Neuronal stem cell (in vitro differentiated cells): ENCODE measurements at regions not wholly inside any gene's neighbourhood (a gene's known extent, or its start where the extent isn't known, plus 50 kb on each side); places are given as distances from the start of the nearest gene placed in this dataset.

Experiments used
- DNase-seq: peaks from one replicate; pipeline ENCODE4 v3.0.0-alpha.2; 2013; ENCODE audit warnings: low spot score
- H2AFZ ChIP-seq: one replicate; pipeline ENCODE4 v1.6.1; 2013; ENCODE audit warnings: mild to moderate bottlenecking, low read length, inconsistent platforms
- H2AK5ac ChIP-seq: 2 replicates; pipeline ENCODE4 v1.6.1; 2013; ENCODE audit warnings: low read depth, mild to moderate bottlenecking, inconsistent platforms, low read length, moderate library complexity, mixed read lengths
- H2BK120ac ChIP-seq: 2 replicates; pipeline ENCODE4 v1.6.1; 2013; ENCODE audit warnings: low read depth, mild to moderate bottlenecking, inconsistent platforms, low read length, moderate library complexity, mixed read lengths
- H2BK12ac ChIP-seq: one replicate; pipeline ENCODE4 v1.6.1; 2013; ENCODE audit warnings: low read length, inconsistent platforms
- H2BK15ac ChIP-seq: 2 replicates; pipeline ENCODE4 v1.6.1; 2013; ENCODE audit warnings: mild to moderate bottlenecking, low read length, inconsistent platforms, mixed read lengths
- H2BK5ac ChIP-seq: one replicate; pipeline ENCODE4 v1.6.1; 2013; ENCODE audit warnings: inconsistent platforms, mild to moderate bottlenecking, low read length, moderate library complexity
- H3K14ac ChIP-seq: one replicate; pipeline ENCODE4 v1.6.1; 2013; ENCODE audit warnings: low read length, inconsistent platforms
- H3K18ac ChIP-seq: 2 replicates; pipeline ENCODE4 v1.6.1; 2013; ENCODE audit warnings: low read length, inconsistent platforms
- H3K23ac ChIP-seq: 2 replicates; pipeline ENCODE4 v1.6.1; 2013; ENCODE audit warnings: low read depth, mild to moderate bottlenecking, mixed read lengths, low read length, inconsistent platforms; ENCODE audit not compliant: poor library complexity
- H3K27ac ChIP-seq: replicated peaks from 3 replicates; pipeline ENCODE4 v1.5.1; 2013; ENCODE audit warnings: low read length, inconsistent platforms
- H3K27me3 ChIP-seq, 3 experiments: 2 replicates each; pipeline ENCODE4 v1.6.1; 2013; ENCODE audit warnings: low read length in 3 of 3, mild to moderate bottlenecking in 2 of 3, inconsistent platforms in 1 of 3, low read depth in 1 of 3, mixed read lengths in 1 of 3, moderate library complexity in 1 of 3; ENCODE audit not compliant: control insufficient read depth in 3 of 3, insufficient read depth in 3 of 3
- H3K36me3 ChIP-seq, 2 donors: replicated peaks in 1 of 2; 2 replicates each; pipeline ENCODE4 v1.6.1; 2013; ENCODE audit warnings: low read length in 2 of 2; ENCODE audit not compliant: control insufficient read depth in 2 of 2, insufficient read depth in 2 of 2
- H3K4ac ChIP-seq: 2 replicates; pipeline ENCODE4 v1.6.1; 2013; ENCODE audit warnings: inconsistent platforms, mild to moderate bottlenecking, low read length, moderate library complexity
- H3K4me1 ChIP-seq, 2 donors: 1 replicate in 1 of 2; 2 replicates in 1 of 2; pipeline ENCODE4 v1.6.1; 2013; ENCODE audit warnings: low read length in 2 of 2, low read depth in 1 of 2; ENCODE audit not compliant: control insufficient read depth in 2 of 2, insufficient read depth in 1 of 2
- H3K4me2 ChIP-seq: one replicate; pipeline ENCODE4 v1.6.1; 2013; ENCODE audit warnings: mild to moderate bottlenecking, low read length, inconsistent platforms; ENCODE audit not compliant: insufficient read depth, poor library complexity, severe bottlenecking
- H3K4me3 ChIP-seq, 2 donors: 2 replicates each; pipeline ENCODE4 v1.5.1; 2013; ENCODE audit warnings: low read length in 2 of 2, mild to moderate bottlenecking in 2 of 2, inconsistent platforms in 1 of 2, moderate library complexity in 1 of 2
- H3K79me1 ChIP-seq: one replicate; pipeline ENCODE4 v1.6.1; 2013; ENCODE audit warnings: low read depth, mild to moderate bottlenecking, inconsistent platforms, low read length, moderate library complexity
- H3K9ac ChIP-seq: one replicate; pipeline ENCODE4 v1.6.1; 2013; ENCODE audit warnings: mild to moderate bottlenecking, low read depth, low read length, inconsistent platforms; ENCODE audit not compliant: poor library complexity
- H3K9me3 ChIP-seq, 2 donors: replicated peaks in 1 of 2; 2 replicates each; pipeline versions ENCODE3 to v1.6.1; 2013; ENCODE audit warnings: low read length in 2 of 2, mild to moderate bottlenecking in 2 of 2, inconsistent platforms in 1 of 2, low read depth in 1 of 2, mixed read lengths in 1 of 2, moderate library complexity in 1 of 2; ENCODE audit not compliant: control insufficient read depth in 2 of 2, insufficient read depth in 1 of 2
- H4K8ac ChIP-seq: one replicate; pipeline ENCODE4 v1.6.1; 2013; ENCODE audit warnings: low read depth, mild to moderate bottlenecking, inconsistent platforms, low read length, moderate library complexity
- H4K91ac ChIP-seq: one replicate; pipeline ENCODE4 v1.6.1; 2013; ENCODE audit warnings: low read length, low read depth, mild to moderate bottlenecking, inconsistent platforms; ENCODE audit not compliant: poor library complexity
- WGBS, 2 donors: extraction: QIAGEN DNeasy Blood & Tissue Kit; methylation state at CpG; one replicate each; pipeline ENCODE4 v1.1.7; 2013; ENCODE audit warnings: missing lambda C conversion rate in 2 of 2, mixed read lengths in 1 of 2; ENCODE audit not compliant: insufficient read length in 2 of 2, insufficient replicate concordance in 1 of 2; ENCODE audit errors: extremely low coverage in 2 of 2; 5-methylcytosine and 5-hydroxymethylcytosine counted together

DNA sequence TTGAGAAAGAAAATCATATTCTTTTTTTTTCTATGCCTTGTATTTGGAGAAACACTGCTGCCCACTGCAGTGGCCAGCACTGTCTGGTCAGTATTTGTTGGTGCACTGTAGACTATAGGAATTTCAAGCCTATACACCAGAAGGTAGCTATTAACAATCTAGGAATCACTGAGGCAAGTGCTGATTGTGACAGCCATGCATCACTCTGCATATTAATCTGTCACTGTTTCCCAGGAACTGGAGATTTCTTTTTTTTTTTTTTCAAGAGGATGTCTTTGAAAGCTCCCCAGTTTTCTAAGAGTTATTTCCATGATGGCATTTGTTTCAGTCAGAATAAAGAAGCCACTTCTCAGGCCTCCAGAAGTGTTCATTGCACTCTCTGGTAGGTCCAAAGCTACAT is 737.8 kb upstream of the PTBP2 start:
- H2BK12ac ChIP-seq = no peak overlapping the region

DNA sequence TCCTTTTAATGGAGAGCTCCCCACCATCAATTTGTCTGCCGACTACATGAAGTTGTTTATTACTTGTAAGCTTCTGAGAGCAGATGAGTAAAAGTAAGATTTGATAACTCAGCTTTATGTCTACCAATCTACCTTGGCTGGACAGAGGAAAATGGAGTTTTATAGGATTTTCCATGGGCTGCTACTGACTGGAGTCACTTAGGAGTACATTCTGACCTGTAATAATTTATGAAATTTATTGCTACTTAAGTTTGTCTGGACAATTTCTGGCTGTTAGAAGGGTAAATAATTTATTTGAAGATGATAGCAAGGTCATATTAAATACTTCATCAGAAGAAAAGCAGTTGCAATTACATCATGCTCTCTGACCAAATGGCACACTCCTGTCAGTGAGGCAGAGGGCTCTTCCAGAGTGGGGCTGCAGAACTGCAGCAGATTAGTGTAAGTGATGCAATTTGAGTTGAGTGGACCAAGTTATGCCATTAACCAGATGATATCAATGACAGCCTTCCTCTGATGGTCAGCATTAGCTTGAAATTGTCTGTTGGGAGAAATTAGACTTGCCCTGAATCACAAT is 736.7 kb upstream of the PTBP2 start:
- no peak overlapping the region for H2BK15ac ChIP-seq
- no peak overlapping the region for H3K18ac ChIP-seq
- no peak overlapping the region for H2BK5ac ChIP-seq
- H2BK12ac ChIP-seq = no peak overlapping the region
- H3K36me3 ChIP-seq = no peaks in the 10 kb centered on the region
- no peak overlapping the region for H3K14ac ChIP-seq
- H4K8ac ChIP-seq = no peak overlapping the region
- H3K9me3 ChIP-seq = no peaks in the 10 kb centered on the region
- H2AK5ac ChIP-seq = no peak overlapping the region
- no peak overlapping the region for H3K4me2 ChIP-seq
- H3K4me3 ChIP-seq = no peak overlapping the region
- H3K27ac ChIP-seq = no peak overlapping the region
- no peaks in the 10 kb centered on the region for H3K79me1 ChIP-seq
- no peak overlapping the region for H2AFZ ChIP-seq
- H2BK120ac ChIP-seq = no peak overlapping the region
- DNase-seq = no peak
- H3K4me1 ChIP-seq = no peaks in the 10 kb centered on the region
- H3K23ac ChIP-seq = no peak overlapping the region
- no CpG with 5 or more reads among the region's 1 CpG for WGBS, 2 donors
- no peak overlapping the region for H3K9ac ChIP-seq
- no peak overlapping the region for H4K91ac ChIP-seq
- H3K27me3 ChIP-seq = no peaks in the 10 kb centered on the region
- no peak overlapping the region for H3K4ac ChIP-seq

More for the DNA sequence above, 737.8 kb upstream of the PTBP2 start:
- Histone ChIP-seq H3K9ac (no peak overlapping the region), H2AFZ (no peak overlapping the region), H2BK120ac (no peak overlapping the region), H2BK5ac (no peak overlapping the region), H3K4me1 (no peaks in the 10 kb centered on the region), H4K8ac (no peak overlapping the region), H3K27me3 (no peaks in the 10 kb centered on the region), H3K4ac (no peak overlapping the region), H3K4me2 (no peak overlapping the region), H3K9me3 (no peaks in the 10 kb centered on the region), H3K14ac (no peak overlapping the region), H2BK15ac (no peak overlapping the region), H3K4me3 (no peak overlapping the region), H3K36me3 (no peaks in the 10 kb centered on the region), H3K23ac (no peak overlapping the region), H4K91ac (no peak overlapping the region), H3K27ac (no peak overlapping the region), H2AK5ac (no peak overlapping the region), H3K79me1 (no peaks in the 10 kb centered on the region), H3K18ac (no peak overlapping the region)
- no peak for DNase-seq

DNA sequence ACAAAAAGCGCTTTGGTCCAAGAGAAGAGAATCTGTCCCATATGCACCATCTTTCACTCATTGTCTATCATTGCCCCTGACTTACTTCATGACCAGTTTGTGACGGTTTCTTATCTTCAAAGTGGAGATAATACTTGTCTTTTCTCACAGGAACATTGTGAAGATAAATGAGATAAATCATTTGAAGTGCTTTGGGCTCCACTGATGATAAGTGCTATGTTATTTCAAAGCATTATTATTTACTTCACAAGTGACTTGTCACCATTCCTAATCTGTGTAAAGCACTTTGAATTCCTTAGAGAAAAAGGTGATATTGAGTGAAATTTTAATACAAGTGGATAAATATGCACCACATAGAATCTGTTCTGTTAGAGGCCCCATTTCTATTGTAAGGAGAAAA is 731.6 kb upstream of the PTBP2 start:
- Histone ChIP-seq H3K27ac (no peak overlapping the region), H3K27me3 (no peaks in the 10 kb centered on the region), H3K4me3 (no peak overlapping the region)

DNA sequence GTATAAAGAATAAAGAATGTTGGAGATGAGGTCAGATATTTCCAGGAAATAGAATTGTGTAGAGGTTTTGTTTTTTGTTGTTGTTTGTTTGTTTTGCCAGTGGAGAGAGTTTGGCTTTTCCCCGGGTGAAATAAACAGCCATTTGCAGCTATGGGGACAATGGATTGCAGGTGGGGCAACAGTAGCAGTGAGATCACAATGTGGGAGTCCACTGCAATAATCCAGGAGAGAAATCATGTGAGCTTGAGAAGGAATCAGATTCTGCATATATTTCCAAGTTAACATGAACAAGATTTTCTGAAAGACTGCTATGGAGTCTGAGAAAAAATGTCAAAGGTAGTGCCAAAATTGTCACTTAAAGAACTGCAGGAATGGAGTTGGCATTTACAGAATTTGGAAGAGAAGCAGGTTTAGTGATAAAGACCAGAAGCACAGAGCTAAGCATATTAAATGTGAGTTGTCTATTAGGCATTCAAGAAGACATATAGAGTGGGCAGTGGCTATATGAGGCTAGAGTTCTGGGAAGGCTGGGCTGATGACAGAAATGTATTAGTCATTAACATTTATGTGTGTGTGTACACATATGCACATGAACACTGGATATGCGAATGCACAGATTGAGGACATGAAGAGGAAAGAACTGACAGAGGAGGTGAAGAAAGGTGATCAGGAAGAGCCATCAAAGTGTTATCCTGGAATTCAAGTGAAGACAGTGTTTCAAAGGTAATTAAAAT is 729.6 kb upstream of the PTBP2 start:
- no peak overlapping the region for H3K27ac ChIP-seq
- H2BK5ac ChIP-seq = no peak overlapping the region
- H3K18ac ChIP-seq = no peak overlapping the region

More for the DNA sequence above, 731.6 kb upstream of the PTBP2 start:
- Histone ChIP-seq H3K79me1 (no peaks in the 10 kb centered on the region), H2AK5ac (no peak overlapping the region), H3K18ac (no peak overlapping the region), H3K4ac (no peak overlapping the region), H3K9ac (no peak overlapping the region), H2BK120ac (no peak overlapping the region), H2BK15ac (no peak overlapping the region), H2BK12ac (no peak overlapping the region), H4K8ac (no peak overlapping the region), H3K36me3 (no peaks in the 10 kb centered on the region), H3K4me1 (no peaks in the 10 kb centered on the region), H4K91ac (no peak overlapping the region), H3K23ac (no peak overlapping the region), H3K4me2 (no peak overlapping the region), H2AFZ (no peak overlapping the region), H3K9me3 (no peaks in the 10 kb centered on the region), H2BK5ac (no peak overlapping the region), H3K14ac (no peak overlapping the region)
- WGBS, 2 donors = no CpG with 5 or more reads among the region's 2 CpGs
- no peak for DNase-seq

More for the DNA sequence above, 729.6 kb upstream of the PTBP2 start:
- Histone ChIP-seq H2AFZ (no peak overlapping the region), H3K36me3 (no peaks in the 10 kb centered on the region), H4K91ac (no peak overlapping the region), H3K4me1 (peaks cover 0 to 3% of the 10 kb centered on the region in 2 donors), H3K4ac (no peak overlapping the region), H2BK15ac (no peak overlapping the region), H3K79me1 (no peaks in the 10 kb centered on the region), H3K27me3 (no peaks in the 10 kb centered on the region), H2BK120ac (no peak overlapping the region), H3K23ac (no peak overlapping the region), H4K8ac (no peak overlapping the region), H3K9ac (no peak overlapping the region), H2BK12ac (no peak overlapping the region), H2AK5ac (no peak overlapping the region), H3K4me3 (no peak overlapping the region), H3K4me2 (no peak overlapping the region), H3K9me3 (no peaks in the 10 kb centered on the region), H3K14ac (no peak overlapping the region)
- WGBS, 2 donors = no CpG with 5 or more reads among the region's 2 CpGs
- DNase-seq = no peak
